Astrocyte (in vitro differentiated cells and primary cell): ENCODE measurements at regions not wholly inside any gene's neighbourhood (a gene's known extent, or its start where the extent isn't known, plus 50 kb on each side); places are given as distances from the start of the nearest gene placed in this dataset.
A peak's percentile ranks its signal among the peaks of the same experiment; 100 is the strongest.
"Not testable (repeated sequence)": the region's sequence is repeated elsewhere in the genome, so short reads cannot be mapped to it uniquely, and the experiment has no call there.

Source experiments
- DNase-seq: peaks from one replicate; pipeline ENCODE4 v3.0.0-alpha.2; 2010; ENCODE audit warnings: low read depth
- FAIRE-seq: peaks from 2 replicates; lab custom pipeline; 2011; peaks lifted over from hg19 to GRCh38; lab: Jason Lieb, UNC
- H2AFZ ChIP-seq: 2 replicates; pipeline ENCODE4 v1.6.0; 2012; ENCODE audit warnings: low read depth, low read length, inconsistent platforms
- H3K27ac ChIP-seq: 2 replicates; pipeline ENCODE4 v1.5.1; 2011; ENCODE audit warnings: low read depth, low read length, inconsistent platforms
- H3K27me3 ChIP-seq: 2 replicates; pipeline ENCODE4 v1.6.0; 2011; ENCODE audit warnings: low read length, inconsistent platforms; ENCODE audit not compliant: insufficient read depth
- H3K36me3 ChIP-seq: 2 replicates; pipeline ENCODE4 v1.5.1; 2011; ENCODE audit warnings: low read length, inconsistent platforms; ENCODE audit not compliant: insufficient read depth
- H3K4me1 ChIP-seq: 2 replicates; pipeline ENCODE4 v1.5.1; 2011; ENCODE audit warnings: low read length, inconsistent platforms; ENCODE audit not compliant: insufficient read depth
- H3K4me2 ChIP-seq: 2 replicates; pipeline ENCODE4 v1.6.0; 2012; ENCODE audit warnings: low read length, inconsistent platforms
- H3K4me3 ChIP-seq: 2 replicates; pipeline ENCODE4 v1.5.1; 2011; ENCODE audit warnings: low read depth, mild to moderate bottlenecking, low read length, inconsistent platforms; ENCODE audit not compliant: insufficient read depth
- H3K79me2 ChIP-seq: 2 replicates; pipeline ENCODE4 v1.6.0; 2012; ENCODE audit warnings: mild to moderate bottlenecking, low read length, inconsistent platforms; ENCODE audit not compliant: insufficient read depth
- H3K9ac ChIP-seq: 2 replicates; pipeline ENCODE4 v1.6.0; 2012; ENCODE audit warnings: mild to moderate bottlenecking, low read length, inconsistent platforms
- H3K9me3 ChIP-seq: 2 replicates; pipeline ENCODE4 v1.5.1; 2012; ENCODE audit warnings: low read depth, mild to moderate bottlenecking, low read length, inconsistent platforms; ENCODE audit not compliant: insufficient read depth
- H4K20me1 ChIP-seq: 2 replicates; pipeline ENCODE4 v1.6.0; 2012; ENCODE audit warnings: low read length, inconsistent platforms; ENCODE audit not compliant: insufficient read depth
- H3K27ac Mint-ChIP-seq: one replicate; pipeline ENCODE4 v1.8.0; 2021; ENCODE audit warnings: mild to moderate bottlenecking, mixed read lengths; ENCODE audit not compliant: unreplicated experiment
- H3K27me3 Mint-ChIP-seq: one replicate; pipeline ENCODE4 v1.8.0; 2021; ENCODE audit warnings: low read depth, mixed read lengths; ENCODE audit not compliant: unreplicated experiment
- H3K36me3 Mint-ChIP-seq: one replicate; pipeline ENCODE4 v1.8.0; 2021; ENCODE audit warnings: low read depth, mixed read lengths; ENCODE audit not compliant: unreplicated experiment
- H3K4me1 Mint-ChIP-seq: one replicate; pipeline ENCODE4 v1.8.0; 2021; ENCODE audit warnings: low read depth, mixed read lengths; ENCODE audit not compliant: unreplicated experiment
- H3K4me3 Mint-ChIP-seq: one replicate; pipeline ENCODE4 v1.8.0; 2021; ENCODE audit warnings: mild to moderate bottlenecking, moderate library complexity, mixed read lengths; ENCODE audit not compliant: unreplicated experiment
- H3K9me3 Mint-ChIP-seq: one replicate; pipeline ENCODE4 v1.8.0; 2021; ENCODE audit warnings: mild to moderate bottlenecking, mixed read lengths; ENCODE audit not compliant: unreplicated experiment
- CTCF ChIP-seq: IDR thresholded peaks from 2 replicates; pipeline ENCODE4 v1.5.1; 2011; ENCODE audit warnings: low read depth, mild to moderate bottlenecking, inconsistent platforms, low read length, moderate library complexity; ENCODE audit not compliant: insufficient read depth
- EZH2 ChIP-seq: IDR thresholded peaks from 2 replicates; pipeline ENCODE4 v1.6.1; 2012; ENCODE audit warnings: mild to moderate bottlenecking, low read length, inconsistent platforms; ENCODE audit not compliant: insufficient read depth

- H3K36me3 Mint-ChIP-seq = no peaks in the 10 kb centered on the region
- no peak for DNase-seq
- no peaks in the 10 kb centered on the region for H4K20me1 ChIP-seq
- H3K27ac Mint-ChIP-seq = no peak overlapping the region
- H3K9me3 ChIP-seq = no peaks in the 10 kb centered on the region
- peaks cover 5% of the 10 kb centered on the region for H3K4me1 ChIP-seq
- H3K27ac ChIP-seq = no peak overlapping the region
- H3K4me1 Mint-ChIP-seq = peaks cover 14% of the 10 kb centered on the region
- H3K4me2 ChIP-seq = no peak overlapping the region
- no peaks in the 10 kb centered on the region for H3K9me3 Mint-ChIP-seq
- no peaks in the 10 kb centered on the region for H3K27me3 ChIP-seq
- H3K9ac ChIP-seq = no peak overlapping the region
- TF ChIP-seq EZH2 (no peak), CTCF (no peak)
- no peak for FAIRE-seq
- no peak overlapping the region for H3K4me3 ChIP-seq
- no peaks in the 10 kb centered on the region for H3K27me3 Mint-ChIP-seq
- H2AFZ ChIP-seq = no peak overlapping the region
- no peak overlapping the region for H3K4me3 Mint-ChIP-seq
- H3K36me3 ChIP-seq = no peaks in the 10 kb centered on the region
- no peaks in the 10 kb centered on the region for H3K79me2 ChIP-seq
These were observed 315.4 kb upstream of the KITLG start for GRCh38 chr12:88895634-88896033.

- Histone ChIP-seq H3K4me1 (peaks cover 9% of the 10 kb centered on the region), H3K27me3 (no peaks in the 10 kb centered on the region), H3K4me3 (no peak overlapping the region), H4K20me1 (no peaks in the 10 kb centered on the region), H3K79me2 (no peaks in the 10 kb centered on the region), H3K9ac (no peak overlapping the region), H3K4me2 (no peak overlapping the region), H3K27ac (no peak overlapping the region), H2AFZ (no peak overlapping the region), H3K36me3 (no peaks in the 10 kb centered on the region), H3K9me3 (no peaks in the 10 kb centered on the region)
- no peaks in the 10 kb centered on the region for H3K9me3 Mint-ChIP-seq
- TF ChIP-seq CTCF (no peak), EZH2 (no peak)
- FAIRE-seq (peak; percentile 73), DNase-seq (no peak)
- H3K27me3 Mint-ChIP-seq = no peaks in the 10 kb centered on the region
- H3K36me3 Mint-ChIP-seq = no peaks in the 10 kb centered on the region
- peaks cover 13% of the 10 kb centered on the region for H3K4me1 Mint-ChIP-seq
- no peak overlapping the region for H3K27ac Mint-ChIP-seq
- H3K4me3 Mint-ChIP-seq = no peak overlapping the region
These were observed 313.5 kb upstream of the KITLG start for GRCh38 chr12:88893801-88894200.

GRCh38 chr12:88891434-88891833, 311.2 kb upstream of the KITLG start:
- H3K4me1 ChIP-seq, H3K4me3 Mint-ChIP-seq, H3K27ac Mint-ChIP-seq, H3K9ac ChIP-seq, H4K20me1 ChIP-seq, H3K4me3 ChIP-seq, H3K27me3 ChIP-seq, H3K4me1 Mint-ChIP-seq, H3K79me2 ChIP-seq, H3K36me3 Mint-ChIP-seq, H3K9me3 Mint-ChIP-seq, FAIRE-seq, H3K36me3 ChIP-seq, H3K9me3 ChIP-seq, H2AFZ ChIP-seq, H3K4me2 ChIP-seq, H3K27me3 Mint-ChIP-seq, H3K27ac ChIP-seq, DNase-seq: not testable (repeated sequence)
